ENCODE measurements at regions not wholly inside any gene's neighbourhood (a gene's known extent, or its start where the extent isn't known, plus 50 kb on each side); places are given as distances from the start of the nearest gene placed in this dataset.

- Histone ChIP-seq H3K4me3 (ENCODE audit: low read depth, low read length) (no peak overlapping the region), H3K9me3 (ENCODE audit: control insufficient read depth, insufficient read depth, low read length) (no peaks in the 10 kb centered on the region), H3K27ac (ENCODE audit: low read depth, low read length) (no peak overlapping the region), H3K27me3 (ENCODE audit: control insufficient read depth, insufficient read depth, low read length) (no peaks in the 10 kb centered on the region)
- DNase-seq (ENCODE audit: low read depth, low spot score), result no peak
- no peak for TF ChIP-seq CTCF (IDR thresholded peaks at IDR 0.05; ENCODE audit: low read depth, low read length)
- ChIA-PET POLR2A (no interaction called here), CTCF (no interaction called here)
Measured at GRCh38 chr4:106687026-106687425, 318.4 kb upstream of the GIMD1 start.

- H3K27ac ChIP-seq (ENCODE audit: low read depth, low read length), result no peak overlapping the region
- CTCF ChIA-PET, result interaction anchor here (1.0 kb wide), 1 partner anchor 10 kb away, joined by 3 read pairs; no protein-coding TSS in a partner anchor
- no peak for DNase-seq (ENCODE audit: low read depth, low spot score)
- POLR2A ChIA-PET, result no interaction called here
- no peak overlapping the region for H3K4me3 ChIP-seq (ENCODE audit: low read depth, low read length)
- TF ChIP-seq CTCF (IDR thresholded peaks at IDR 0.05; ENCODE audit: low read depth, low read length), result no peak
- peaks cover 8% of the 10 kb centered on the region for H3K9me3 ChIP-seq (ENCODE audit: control insufficient read depth, insufficient read depth, low read length)
- no peaks in the 10 kb centered on the region for H3K27me3 ChIP-seq (ENCODE audit: control insufficient read depth, insufficient read depth, low read length)
Measured at GRCh38 chr4:106681381-106681921, 312.9 kb upstream of the GIMD1 start.

- H3K27ac ChIP-seq (ENCODE audit: low read depth, low read length), result no peak overlapping the region
- POLR2A ChIA-PET, result no interaction called here
- CTCF ChIA-PET, result no interaction called here
- H3K27me3 ChIP-seq (ENCODE audit: control insufficient read depth, insufficient read depth, low read length), result no peaks in the 10 kb centered on the region
- TF ChIP-seq CTCF (IDR thresholded peaks at IDR 0.05; ENCODE audit: low read depth, low read length), result no peak
- no peak overlapping the region for H3K4me3 ChIP-seq (ENCODE audit: low read depth, low read length)
- DNase-seq (ENCODE audit: low read depth, low spot score), result no peak
- H3K9me3 ChIP-seq (ENCODE audit: control insufficient read depth, insufficient read depth, low read length), result peaks cover 8% of the 10 kb centered on the region
Measured at GRCh38 chr4:106679063-106679462, 310.5 kb upstream of the GIMD1 start.

GRCh38 chr4:106677213-106677612 is 308.6 kb upstream of the GIMD1 start:
- POLR2A ChIA-PET, result no interaction called here
- Histone ChIP-seq H3K9me3 (ENCODE audit: control insufficient read depth, insufficient read depth, low read length) (peaks cover 8% of the 10 kb centered on the region), H3K27me3 (ENCODE audit: control insufficient read depth, insufficient read depth, low read length) (no peaks in the 10 kb centered on the region), H3K27ac (ENCODE audit: low read depth, low read length) (no peak overlapping the region), H3K4me3 (ENCODE audit: low read depth, low read length) (no peak overlapping the region)
- CTCF ChIA-PET, result no interaction called here
- no peak for TF ChIP-seq CTCF (IDR thresholded peaks at IDR 0.05; ENCODE audit: low read depth, low read length)
- DNase-seq (ENCODE audit: low read depth, low spot score), result no peak

GRCh38 chr4:106676173-106676921 is 307.8 kb upstream of the GIMD1 start:
- peaks cover 2% of the 10 kb centered on the region for H3K9me3 ChIP-seq (ENCODE audit: control insufficient read depth, insufficient read depth, low read length)

More at GRCh38 chr4:106676173-106676921, 307.8 kb upstream of the GIMD1 start:
- ChIA-PET POLR2A (no interaction called here), CTCF (interaction anchor here (0.6 kb wide), 1 partner anchor 173 kb away, joined by 3 read pairs; no protein-coding TSS in a partner anchor)
- Histone ChIP-seq H3K4me3 (ENCODE audit: low read depth, low read length) (no peak overlapping the region), H3K27me3 (ENCODE audit: control insufficient read depth, insufficient read depth, low read length) (no peaks in the 10 kb centered on the region), H3K27ac (ENCODE audit: low read depth, low read length) (no peak overlapping the region)
- TF ChIP-seq CTCF (IDR thresholded peaks at IDR 0.05; ENCODE audit: low read depth, low read length), result no peak
- no peak for DNase-seq (ENCODE audit: low read depth, low spot score)

Data from AG04450 (cell line).